ENCODE measurements at regions not wholly inside any gene's neighbourhood (a gene's known extent, or its start where the extent isn't known, plus 50 kb on each side); places are given as distances from the start of the nearest gene placed in this dataset.

DNA sequence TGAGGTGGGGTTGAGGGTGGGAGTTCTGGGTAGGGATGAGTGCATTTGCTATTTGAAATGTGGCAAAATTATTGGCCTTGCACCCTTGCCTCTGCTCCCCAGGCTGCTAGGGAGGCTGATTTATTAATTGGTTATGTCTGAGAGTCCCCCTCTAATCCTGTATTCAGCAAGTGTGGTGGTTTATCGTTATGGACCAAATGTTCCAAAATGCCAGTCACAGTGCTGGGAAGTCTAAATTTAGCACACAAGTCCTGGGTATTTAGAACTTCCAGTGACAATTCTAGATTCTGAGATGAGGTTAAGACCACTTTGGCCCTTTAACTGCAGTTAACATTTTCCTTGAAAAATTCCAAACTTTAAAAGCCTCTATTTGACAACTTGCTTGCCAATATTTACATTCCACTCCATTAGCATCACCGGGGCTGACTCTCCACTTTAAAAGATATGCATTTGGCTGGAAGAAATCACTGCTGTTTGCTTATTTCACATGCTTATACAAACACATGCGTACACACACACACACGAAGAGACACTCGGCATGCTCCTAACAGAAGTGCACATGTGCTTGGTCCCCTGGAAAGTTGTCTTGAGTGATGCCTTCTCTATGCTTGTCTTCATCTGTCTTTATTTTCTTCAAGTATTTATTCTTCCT is 247.7 kb downstream of the IL20RB start:
- no peak for DNase-seq

DNA sequence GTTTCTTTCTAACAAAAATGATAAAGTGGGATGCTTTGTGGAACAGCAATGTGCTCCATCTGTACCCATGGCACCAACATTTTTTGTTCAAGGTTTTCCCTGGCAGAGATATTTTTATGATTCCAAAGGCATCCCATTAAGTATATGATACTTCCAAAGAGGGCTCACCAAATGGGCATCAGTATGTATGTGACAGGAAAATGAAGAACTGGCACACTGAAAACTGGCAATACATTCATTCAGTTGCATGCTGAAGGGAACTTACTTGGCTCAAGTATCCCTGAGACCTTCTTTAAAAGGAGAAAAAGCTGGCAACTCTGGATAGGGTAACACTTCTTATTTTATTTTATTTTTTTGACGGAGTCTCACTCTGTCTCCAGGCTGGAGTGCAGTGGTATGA is 249.8 kb downstream of the IL20RB start:
- no peak for DNase-seq

DNA sequence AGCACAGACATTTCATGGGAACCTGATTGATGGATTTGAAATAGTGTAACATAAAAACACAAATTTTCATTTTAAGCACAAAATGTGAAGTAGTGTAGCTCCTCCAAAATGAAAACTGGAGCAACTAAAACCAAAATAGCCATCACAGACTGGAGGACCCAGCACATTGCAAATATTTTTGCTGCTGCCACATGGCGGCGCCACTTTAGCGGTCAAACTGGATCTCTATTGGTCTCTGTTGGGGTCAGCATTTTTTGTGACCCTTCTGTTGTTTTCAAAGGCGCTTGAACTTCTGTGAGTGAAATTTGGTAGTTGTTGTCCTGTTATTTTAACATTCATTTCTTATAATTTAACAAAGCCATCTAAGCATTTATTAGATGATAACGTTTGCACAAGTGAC is 259.9 kb downstream of the IL20RB start:
- DNase-seq: no peak

DNA sequence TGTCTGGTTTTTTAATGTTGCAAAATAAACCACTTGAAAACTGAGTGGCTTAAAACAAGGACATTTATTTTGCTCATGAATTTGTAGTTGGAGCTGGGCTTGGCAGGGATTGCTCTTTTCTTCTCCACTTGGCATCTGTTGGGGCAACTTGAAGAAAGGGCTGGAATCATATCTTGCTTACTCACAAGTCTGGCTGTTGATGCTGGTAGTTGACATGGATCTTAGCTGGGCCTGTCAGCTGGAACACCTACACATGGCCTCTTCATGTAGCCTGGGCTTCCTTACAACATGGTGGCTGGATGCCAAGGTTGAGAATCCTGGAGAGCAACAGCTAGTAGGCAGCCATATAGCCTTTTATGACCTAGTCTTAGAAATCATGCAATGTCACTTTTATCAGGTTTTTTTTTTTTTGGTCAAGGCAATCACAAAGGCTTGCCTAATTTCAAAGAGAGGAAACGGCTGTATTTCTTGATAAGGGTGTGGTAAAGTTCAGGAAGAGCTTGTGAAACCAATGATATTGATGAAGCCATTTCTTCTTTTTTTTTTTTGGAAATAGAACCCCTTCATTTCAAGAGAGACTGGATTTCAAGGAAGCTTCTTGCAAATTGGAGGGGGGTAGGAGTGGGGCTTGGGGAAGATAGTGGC is 262.1 kb downstream of the IL20RB start:
- DNase-seq: no peak

DNA sequence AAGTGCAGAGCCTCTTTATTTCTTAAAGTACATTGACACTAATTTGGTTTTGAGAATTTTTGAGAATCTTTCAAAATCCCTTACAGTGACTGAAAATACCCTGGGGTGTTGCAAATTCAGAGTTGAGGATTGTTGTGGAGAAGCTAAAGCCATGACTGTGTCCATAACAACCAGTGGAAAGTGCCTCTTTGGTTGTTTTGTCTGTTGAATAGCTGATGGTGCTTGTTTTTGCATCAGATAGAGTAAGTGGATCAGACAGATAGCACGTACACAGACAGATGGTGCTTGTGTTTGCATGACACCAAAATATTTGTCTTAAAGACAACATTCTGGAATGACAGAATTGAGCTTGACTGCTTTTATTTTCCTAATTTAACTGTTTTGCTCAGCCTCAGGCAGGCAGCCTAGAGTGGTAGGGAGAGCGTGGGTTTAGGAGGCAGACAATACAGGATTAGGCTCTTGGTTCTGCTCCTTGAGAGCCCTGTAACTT is 265.0 kb downstream of the IL20RB start:
- DNase-seq: no peak

DNA sequence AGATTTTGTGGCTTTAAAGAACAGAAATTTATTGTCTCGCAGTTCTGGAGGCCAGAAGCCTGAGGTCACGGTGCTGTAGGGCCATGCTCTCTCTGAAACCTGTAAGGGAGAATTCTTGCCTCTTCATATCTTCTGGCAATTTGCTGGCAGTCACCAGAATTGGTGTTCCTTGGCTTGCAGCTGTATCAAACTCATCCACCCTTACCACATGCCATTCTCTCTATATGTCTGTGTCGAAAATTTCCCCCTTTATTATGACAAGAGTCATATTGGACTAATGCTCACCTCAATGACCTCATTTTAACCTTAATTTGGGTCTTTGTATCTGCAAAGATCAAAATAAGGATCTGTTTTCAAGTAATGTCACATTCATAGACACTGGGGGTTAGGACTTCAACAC is 266.7 kb downstream of the IL20RB start:
- no peak for DNase-seq

DNA sequence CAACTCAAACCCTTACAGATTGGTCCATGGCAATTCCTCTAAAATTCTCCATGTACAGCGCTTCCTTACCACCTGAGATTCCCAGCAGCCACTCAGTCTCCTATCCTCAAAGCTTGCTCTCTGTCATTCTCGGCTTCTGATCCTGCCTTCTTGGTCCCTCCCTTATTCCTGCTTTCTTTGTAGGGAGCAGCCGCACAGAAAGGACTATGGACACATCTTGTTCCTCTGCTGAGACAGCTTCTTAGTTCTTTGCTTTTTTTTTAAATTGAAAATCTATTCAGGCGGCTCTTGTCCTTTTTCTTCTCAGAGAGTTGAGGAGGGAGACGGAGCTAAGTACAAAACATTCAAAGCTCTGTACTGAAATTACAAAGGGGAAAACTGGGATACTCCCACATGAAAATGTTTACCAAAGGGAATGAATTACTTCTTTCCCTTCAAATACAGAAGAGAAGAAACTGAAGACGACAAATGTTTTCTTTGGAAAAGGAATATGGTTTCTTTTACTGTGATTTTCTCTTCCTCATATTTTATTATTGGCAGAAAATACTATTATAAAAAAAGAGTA is 285.1 kb downstream of the IL20RB start:
- DNase-seq: no peak

DNA sequence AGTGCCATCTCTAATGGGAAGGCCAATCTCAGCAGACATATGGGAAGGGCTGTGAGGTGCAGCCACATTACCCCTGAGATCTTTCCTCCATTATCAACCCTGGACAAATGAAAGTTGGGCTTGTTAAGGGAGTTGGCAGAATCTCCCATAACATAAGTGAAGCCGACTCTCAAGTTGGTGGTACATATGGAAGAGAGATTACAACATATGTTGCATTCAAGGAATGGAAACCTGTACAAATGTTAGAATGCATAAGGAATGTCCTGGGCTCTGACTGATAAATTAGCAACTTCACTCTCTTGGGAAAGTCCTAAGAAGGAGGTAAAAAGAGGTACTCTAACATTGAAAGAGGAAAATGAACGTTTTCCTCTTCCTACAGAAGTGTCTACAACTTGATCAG is 288.7 kb downstream of the IL20RB start:
- no peak for DNase-seq

DNA sequence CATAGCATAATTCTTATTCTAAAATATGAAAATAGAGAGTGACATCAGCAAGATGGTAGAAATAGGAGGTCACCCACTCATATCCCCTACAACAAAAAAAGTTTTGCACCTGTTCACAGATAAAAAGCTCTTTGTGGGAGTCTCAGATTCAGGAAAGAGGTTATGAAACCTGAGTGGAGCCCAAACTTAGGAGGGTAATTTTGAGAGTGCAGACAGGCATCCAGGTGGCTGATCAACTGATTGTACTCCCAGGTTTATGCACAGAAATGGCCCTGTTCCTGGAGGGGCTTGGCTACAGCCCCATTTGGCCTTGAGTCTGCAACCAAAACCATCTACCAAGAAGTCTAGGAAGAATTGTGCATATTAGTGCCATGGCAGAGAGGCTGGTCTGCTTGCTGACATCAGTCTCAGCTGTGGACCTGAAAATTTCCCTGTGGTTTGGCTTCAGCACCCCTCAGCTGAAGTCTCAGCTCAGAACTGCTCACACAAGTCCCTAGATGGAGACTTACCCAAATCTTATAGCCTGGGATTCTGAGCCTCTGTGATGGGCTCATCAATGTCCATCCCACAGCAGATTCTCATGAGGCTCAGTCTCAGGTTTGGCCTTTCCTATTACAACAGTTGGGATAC is 291.6 kb downstream of the IL20RB start:
- no peak for DNase-seq

DNA sequence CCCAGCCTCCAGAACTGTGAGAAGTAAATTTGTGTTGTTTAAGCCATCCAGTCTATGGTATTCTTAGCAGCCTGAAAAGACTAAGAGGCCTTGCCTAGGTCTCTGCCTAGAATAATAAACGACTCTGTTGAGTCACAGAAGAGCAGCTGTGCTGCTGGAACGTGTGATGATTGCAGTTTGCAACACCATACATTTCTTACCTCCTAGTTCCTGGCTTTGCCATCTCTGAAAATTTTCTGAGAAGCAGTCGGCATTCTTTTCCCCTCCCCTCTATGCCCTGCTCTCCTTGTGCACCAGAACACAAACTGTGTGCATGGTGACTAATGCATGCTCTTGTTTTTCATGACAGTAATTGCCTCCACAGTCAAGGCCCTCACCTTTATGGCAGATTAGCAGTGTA is 301.3 kb downstream of the IL20RB start:
- no peak for DNase-seq

DNA sequence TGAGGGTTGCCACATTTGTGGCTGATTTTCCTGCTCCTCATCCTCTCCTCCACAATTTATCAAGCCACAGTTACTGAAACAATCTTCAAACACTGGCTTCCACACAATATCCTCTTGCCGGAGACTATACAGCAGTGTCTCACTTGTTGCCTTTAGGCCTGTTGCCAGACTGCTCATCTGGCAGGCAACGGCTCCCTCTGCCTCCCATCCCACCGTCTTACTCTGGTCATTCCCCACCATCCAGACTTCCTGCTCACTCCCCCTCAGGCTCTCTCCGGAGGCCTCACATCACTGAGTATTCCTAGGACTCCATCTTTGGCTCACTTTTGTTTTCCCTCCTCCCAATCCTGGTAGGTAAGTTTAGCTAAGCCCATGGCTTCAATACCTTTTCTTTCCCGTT is 301.9 kb downstream of the IL20RB start:
- DNase-seq: no peak

DNA sequence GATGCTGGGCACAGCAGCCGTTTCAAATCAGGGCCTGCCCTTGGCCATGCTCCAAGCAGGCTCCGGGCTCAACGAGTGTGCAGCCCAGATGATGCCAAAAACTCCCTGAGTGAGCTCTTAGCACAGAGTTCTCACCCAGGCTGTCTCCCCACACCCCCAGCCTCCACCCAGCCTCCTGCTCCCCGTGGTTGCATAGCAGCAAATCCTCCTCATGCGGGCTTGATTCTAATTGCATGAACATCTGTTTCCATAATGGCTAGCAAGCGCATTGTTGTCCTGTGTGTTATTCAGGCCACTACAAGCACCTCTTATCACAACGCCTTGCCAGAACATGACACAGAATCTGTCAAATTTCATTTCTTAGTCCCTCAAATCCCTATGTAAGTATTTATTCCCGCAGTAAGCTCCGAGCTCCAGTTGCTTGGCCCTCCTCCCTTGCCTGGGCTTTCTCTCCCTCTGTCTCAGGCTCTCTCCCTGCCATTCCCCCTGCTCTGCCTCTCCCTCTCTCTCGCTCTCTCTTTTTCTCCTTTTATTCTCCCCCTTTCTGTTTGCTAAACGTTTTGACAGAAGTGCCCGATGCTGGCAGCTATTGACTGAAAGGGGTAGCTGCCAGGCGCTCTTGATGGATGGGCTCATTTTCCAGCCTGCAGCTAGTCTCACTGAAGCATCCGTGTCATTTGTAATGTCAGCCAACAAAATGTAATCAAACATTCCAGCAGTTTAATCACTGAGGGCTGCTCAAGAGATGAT is 306.5 kb downstream of the IL20RB start:
- no peak for DNase-seq

DNA sequence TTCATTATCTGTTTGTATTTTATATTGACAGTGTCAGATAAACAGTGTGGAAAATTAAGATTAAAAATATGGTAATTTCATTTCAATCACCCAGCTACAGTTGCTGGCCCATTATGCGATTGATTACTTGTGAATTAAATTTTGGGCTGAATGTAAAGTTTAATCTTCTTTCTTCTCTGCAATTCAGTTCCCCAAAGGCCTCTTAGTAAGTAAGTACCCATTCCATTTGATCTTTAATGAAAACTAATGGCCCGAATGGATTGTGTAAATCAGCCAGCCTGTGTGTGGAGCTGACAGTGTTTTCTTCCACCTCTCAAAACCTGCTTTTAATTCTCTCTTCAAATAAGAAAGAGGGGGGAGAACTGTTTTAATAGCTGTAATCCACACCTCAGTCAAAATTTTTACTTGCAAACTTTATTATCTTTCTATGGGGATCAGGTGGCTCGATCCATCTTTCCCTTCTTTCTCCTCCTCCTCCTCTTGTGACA is 307.1 kb downstream of the IL20RB start:
- DNase-seq: no peak

DNA sequence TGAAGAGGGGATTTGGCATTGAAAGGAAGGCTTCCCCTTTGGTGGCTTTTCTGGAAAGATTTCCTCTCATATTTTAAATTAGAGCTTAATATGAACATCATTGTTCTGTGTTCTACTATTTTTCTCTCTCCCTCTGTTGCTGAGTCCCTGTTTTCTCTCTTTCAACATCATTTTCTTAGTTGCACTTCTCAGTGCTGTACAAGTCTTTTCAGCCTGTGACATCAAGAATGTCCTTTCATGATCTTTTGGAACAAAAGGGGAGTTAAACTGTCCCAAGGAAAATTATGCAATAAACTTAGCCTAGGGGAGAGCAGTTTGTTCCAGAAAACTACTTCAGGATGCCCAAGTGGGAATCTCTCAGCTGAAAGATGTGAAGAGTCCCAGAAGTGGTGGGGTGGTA is 325.1 kb downstream of the IL20RB start:
- DNase-seq: no peak

DNA sequence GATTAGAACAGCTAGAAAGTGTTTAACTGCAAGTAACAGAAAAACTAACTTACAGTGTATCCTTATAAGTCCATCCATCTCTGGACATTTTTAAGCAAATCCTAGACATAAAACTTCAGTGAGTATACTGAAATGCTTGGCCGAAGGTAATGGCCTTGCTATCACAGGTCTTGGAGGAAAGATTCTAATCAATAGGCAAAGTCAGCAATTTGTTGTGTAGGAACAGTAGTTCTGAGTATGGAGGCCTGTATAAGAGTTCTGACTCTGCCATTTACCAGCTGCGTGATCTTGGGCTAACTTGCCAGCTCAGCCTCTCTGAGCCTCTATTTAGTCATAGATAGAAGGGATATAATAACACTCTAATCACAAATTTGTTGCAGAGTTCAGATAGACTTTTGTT is 328.1 kb downstream of the IL20RB start:
- no peak for DNase-seq

DNA sequence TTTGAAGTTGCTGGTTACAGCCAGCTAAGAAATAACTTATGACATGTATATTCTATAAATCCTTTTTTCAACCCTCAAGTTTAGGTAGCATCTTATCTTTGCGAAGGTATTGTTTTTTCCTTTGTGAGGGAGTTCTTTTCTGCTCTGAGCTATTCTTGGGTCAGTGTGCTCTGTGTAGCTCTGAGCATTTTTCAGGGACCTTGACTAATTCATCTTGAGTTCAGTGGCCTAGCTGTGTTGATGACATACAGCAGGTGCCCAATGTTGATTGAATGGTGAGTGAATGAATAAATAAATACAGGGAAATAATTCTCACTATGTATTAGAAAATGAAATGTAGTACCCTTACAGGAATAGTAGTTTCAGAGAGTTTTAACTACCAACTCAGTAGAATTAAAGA is 335.3 kb downstream of the IL20RB start:
- DNase-seq: no peak

DNA sequence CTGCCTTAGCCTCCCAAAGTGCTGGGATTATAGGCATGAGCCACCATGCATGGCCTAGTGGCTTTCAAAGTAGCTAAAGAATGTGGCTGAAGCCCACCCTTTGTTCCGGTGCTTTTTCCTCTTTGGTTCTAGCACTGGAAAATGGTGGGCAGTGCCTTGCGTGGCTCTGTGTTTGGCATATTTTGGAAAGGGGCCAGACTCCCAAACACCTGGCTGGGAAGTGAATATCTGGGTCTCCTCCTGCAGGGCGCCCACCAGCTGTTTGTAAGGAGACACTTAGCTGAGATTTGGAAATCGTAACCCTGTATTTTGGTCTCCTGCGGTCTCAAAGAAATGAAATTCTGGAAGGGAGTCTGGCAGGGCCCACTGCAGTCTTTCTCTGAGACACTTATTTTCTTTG is 336.4 kb downstream of the IL20RB start:
- DNase-seq: no peak

DNA sequence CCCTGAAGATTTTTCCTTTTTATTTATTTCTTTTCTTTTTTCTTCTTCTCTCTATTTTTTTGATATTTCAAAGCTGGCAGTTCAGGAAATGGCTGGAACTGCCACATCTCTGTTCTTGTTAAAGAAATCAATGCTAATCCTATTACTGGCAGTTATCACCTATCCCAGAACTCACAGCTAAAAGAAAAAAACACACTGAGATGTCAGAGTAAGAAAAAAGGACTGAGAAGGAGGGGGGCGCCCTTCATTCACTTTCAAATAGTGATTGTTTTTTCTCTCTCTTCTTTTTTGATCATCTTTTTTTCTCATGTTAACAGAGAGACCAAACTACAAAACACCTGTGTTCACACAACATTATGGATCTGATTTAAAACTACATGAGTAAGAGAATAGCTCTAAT is 337.1 kb downstream of the IL20RB start:
- no peak for DNase-seq

DNA sequence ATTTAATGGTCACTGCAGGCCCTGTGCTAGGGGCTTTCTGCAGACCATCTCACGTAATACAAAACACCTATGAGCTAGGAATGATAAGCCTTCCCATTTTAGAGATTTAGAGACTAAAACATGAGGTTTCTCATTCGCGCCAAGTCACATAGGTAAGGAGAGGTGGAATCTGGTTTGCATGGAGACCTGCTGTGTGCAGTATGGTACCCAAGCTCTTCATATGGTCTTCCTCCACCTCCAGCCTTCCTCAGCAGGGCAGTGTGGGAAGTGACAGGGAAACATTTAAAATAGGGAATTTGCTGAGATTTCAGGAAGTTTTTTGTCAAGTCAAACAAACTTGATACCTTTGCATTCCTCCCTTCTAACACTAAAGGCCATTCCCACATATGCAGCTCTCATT is 337.6 kb downstream of the IL20RB start:
- DNase-seq: no peak

DNA sequence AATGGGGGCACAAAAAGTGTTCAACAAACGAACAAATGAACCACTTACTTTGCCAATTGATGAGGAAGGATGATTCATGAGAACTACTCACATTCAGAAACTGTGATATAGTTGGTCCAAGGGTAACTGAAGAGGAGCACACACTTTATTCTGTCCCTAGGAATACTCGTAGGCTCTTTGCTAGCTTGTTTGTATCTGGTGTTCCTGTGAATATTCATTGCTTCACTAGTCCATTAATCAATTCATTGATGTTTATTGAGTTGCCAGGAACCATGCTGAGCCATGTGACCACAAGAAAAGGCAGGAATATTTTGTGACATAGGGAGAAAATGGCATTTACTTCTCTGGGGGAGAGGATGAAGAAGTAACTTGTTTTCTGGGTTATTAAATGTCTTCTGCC is 338.3 kb downstream of the IL20RB start:
- no peak for DNase-seq

DNA sequence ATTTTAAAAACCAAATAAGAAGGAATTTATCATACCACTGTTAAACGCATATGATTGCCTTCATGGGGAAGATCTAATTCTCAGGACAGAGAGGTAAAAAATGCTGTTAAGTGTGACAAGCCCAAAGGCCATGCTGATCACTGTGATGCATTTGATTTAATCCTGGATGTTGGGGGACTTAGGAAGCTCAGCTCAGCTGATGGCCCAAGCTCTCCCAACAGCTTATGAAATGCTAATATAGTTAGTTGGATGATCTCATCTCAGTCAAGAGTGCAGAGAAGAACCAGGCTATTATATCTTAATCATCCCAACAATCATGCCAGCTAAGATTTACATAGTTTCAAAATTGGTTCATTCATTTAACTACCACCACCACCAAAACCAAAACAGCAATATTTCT is 340.0 kb downstream of the IL20RB start:
- no peak for DNase-seq

DNA sequence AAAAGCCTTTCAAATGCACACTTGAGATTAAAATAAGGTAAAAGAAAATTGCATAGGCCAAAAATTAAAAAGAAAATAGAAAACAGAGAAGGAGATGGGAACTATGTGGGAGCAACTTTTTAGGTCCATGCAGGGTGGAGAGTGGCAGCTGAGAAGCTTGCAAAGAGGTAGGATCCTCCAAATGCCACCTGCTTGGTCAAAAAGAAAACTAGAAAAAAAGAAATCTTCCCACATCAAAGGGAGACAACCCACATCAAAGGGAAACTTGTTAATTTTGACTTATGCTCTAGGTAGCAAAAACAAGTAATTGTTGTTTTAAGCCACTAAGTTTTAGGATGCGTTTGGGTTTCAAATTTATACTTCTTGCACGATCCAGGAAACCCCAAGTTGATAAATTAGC is 342.9 kb downstream of the IL20RB start:
- DNase-seq: no peak

DNA sequence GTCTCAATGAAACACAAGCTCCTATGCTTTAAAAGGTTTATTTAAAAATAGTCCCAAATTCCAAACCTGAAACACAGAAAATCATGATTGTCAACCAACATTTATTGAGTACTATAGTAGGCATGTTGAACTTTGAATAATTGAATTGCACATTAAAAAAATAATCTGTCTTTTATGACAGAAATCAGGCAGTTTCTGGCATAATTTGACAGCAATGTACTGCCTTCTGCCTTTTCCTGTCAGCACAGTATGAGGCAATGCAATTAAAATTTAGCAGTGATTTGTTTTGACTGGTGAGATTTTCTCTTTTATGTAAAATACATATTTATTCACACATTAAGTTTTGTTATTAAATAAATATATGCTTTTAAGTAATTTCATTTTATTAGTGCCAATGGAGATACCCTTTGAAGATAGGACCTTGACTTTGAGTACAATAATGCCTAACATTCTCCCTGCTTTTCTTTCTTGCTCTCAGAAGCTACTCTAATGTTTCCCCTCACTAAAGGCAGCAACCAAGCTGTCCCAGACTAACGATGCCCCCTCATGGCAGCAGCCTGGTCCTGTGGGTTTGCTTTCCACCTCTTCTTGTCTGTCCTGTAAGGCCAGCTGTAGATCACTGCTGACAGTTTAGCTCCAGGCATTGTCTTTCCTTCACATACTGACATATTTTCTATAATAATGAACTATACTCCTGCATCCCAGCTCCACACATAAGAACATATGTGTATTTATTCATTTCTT is 346.7 kb downstream of the IL20RB start:
- no peak for DNase-seq

All from NCI-H1048 (cell line).